Limb (tissue), 2 donors: ENCODE measurements at regions not wholly inside any gene's neighbourhood (a gene's known extent, or its start where the extent isn't known, plus 50 kb on each side); places are given as distances from the start of the nearest gene placed in this dataset.

Source experiments
- DNase-seq, 2 donors: peaks; one replicate each; pipeline ENCODE4 v3.0.0-alpha.2; 2016; ENCODE audit errors: extremely low spot score in 2 of 2

- DNase-seq, result no peak
Observed at GRCh38 chr3:132900481-132900880, 137.7 kb upstream of the TMEM108 start.

- no peak for DNase-seq
Observed at GRCh38 chr3:132898141-132898540, 140.1 kb upstream of the TMEM108 start.

- no peak for DNase-seq
Observed at GRCh38 chr3:132892956-132893355, 145.2 kb upstream of the TMEM108 start.

GRCh38 chr3:132881756-132882409, 156.3 kb upstream of the TMEM108 start:
- no peak for DNase-seq

DNA sequence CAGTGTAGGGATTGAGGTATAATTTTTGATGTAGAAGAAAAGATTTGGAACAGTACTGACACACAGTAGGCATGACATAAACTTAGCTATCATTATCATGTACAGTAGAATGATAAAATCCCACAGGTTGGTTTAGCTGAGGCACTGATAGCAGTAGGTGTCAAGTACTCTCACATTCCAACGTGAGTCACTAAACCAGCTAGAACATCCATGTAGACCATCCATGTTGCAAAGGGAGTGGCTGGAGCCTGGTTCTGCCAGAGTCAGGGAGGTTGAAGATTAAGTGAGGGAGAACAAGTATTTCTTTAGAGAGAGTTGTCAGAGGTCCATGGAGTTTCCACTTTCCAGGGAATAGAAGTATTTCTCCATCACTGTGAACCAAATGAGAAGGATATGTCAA, 157.2 kb upstream of the TMEM108 start:
- DNase-seq, result no peak

DNA sequence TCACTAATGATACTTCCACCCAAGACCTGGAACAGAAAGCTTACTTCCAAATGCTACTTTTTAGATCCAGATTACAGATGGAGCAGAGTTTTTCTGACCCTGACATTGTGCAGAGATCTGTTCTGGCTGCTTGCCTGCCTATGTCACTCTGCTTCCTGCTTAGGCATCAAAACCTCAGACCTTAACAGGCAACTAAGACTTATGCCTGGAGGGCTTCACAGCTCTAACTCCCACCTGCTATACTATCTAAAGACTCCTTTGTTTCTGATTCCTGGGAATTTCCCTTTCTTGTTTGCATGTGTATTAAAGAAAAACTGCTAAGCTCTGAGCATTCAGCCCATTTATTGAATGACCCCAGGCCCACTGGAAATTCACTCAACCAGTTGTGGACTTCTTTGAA, 157.4 kb upstream of the NPHP3 start:
- no peak for DNase-seq

- DNase-seq, result no peak
Observed at GRCh38 chr3:132874701-132875100, 152.5 kb upstream of the NPHP3 start.

DNA sequence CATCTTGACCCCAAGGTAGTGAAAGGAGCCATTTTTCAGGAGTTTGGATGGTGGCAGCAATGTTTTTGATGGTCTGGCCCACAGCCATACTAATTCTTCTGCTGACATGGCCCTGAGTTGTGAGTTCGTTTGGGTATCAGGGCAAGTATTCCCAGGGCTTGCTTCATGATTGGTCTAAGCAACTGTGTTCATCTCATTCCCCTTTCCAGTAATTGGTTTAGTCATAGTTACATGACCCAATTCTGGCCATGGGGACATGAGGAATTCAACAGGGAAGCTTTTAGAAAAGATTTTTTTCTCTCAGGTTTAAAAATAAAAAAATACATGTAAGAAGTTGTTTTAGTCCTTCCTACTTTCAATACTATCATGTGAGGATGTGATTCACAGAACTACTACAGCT, 150.5 kb upstream of the NPHP3 start:
- no peak for DNase-seq

DNA sequence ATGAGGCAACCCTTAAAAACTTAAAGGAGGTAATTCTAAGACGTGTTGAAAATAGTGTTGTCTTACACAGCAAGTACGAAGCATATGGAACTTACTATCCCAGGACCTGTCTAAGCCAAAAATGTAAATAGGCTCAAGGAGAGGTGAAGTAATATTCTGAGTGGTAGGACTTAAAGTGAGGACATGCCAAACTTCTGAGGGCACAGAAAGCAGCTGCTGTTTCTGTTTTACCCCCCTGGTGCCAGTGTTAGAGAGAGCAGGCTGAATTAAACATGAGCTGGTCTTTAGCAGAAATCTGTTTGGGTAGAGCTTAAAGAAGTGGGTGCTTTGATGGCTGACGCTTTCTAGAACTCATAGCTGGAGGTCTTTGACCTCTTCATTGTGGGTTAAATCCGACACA, 149.7 kb upstream of the NPHP3 start:
- no peak for DNase-seq

GRCh38 chr3:132870541-132870940, 148.3 kb upstream of the NPHP3 start:
- DNase-seq, result peak in 1 of 2 donors; percentile 55

GRCh38 chr3:132867956-132868355, 145.7 kb upstream of the NPHP3 start:
- DNase-seq, result no peak

DNA sequence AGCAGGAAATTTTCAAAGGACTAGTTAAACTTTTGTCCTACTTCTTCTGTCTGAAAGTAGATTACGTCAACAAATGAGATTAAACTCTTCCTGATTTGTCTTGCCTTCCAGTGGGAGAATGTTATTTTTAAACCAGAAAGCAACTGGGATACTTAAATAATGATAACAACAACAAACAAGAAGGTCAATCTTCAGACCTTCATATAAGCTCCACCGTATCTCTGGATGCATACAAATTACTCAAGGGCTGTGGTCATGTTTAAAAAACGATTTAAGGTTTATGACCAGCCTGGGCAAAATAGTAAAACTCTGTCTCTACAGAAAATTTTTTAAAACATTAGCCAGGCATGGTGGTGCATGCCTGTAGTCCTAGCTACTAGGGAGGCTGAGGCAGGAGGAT, 145.3 kb upstream of the NPHP3 start:
- no peak for DNase-seq

GRCh38 chr3:132857317-132857716, 135.1 kb upstream of the NPHP3 start:
- no peak for DNase-seq

- DNase-seq, result no peak
Observed at GRCh38 chr3:132854856-132855535, 132.8 kb upstream of the NPHP3 start.

DNA sequence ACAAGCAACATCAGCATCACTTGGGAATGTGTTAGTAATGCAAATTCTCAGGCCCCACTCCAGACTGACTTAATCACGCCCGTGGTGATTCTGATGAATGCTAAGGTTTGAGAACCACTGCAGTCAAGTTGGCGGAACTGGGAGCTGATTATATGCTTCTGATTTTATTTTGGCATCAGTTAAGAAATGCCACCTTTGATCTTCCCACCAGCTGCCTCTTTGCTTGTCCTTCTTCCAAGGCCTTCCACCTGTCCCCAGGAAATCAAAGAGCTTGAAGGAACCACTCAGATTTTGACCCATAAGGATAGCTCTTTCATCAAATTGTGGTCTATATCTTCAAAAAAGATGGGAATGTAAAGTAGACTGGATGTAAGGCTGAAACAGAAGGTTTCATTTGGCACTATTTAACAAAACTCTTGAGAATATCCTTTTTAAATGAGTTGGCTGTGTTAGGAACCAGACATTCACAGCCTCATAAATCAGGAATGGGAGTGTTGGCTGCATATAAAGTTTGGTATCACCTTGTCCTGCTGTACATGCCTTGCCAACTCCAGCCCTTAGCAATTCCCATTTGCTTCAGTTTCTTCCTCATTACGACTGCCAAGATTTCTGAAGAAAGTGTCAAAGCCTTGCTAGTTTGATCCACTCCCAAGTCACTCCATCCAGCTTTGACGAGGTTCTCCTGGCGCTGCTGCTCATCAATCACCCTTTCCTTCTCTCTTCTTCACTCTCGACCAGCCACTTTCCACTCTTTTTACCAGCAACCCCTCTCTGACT, 125.8 kb upstream of the NPHP3 start:
- no peak for DNase-seq

GRCh38 chr3:132843851-132844553, 121.8 kb upstream of the NPHP3 start:
- no peak for DNase-seq

DNA sequence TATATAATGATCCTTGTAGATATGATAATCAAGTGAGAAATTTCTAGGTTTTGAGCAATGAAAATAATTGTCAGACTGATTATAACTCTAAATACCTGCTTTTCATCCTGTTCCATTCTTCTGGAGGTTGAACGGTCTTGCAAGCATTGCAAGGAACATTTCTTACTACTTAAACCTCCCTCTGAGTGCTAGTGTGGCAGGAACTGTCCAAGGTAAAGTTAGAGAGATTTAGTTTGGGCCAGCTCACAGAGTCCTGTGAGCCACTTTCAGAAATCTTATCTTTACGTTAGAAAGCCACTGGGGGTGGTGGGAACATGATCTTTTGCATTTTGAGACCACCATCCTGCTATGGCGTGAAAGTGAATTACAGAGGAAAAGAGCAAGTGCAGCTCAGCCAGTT, 121.1 kb upstream of the NPHP3 start:
- no peak for DNase-seq

- no peak for DNase-seq
Observed at GRCh38 chr3:132841621-132842020, 119.4 kb upstream of the NPHP3 start.

DNA sequence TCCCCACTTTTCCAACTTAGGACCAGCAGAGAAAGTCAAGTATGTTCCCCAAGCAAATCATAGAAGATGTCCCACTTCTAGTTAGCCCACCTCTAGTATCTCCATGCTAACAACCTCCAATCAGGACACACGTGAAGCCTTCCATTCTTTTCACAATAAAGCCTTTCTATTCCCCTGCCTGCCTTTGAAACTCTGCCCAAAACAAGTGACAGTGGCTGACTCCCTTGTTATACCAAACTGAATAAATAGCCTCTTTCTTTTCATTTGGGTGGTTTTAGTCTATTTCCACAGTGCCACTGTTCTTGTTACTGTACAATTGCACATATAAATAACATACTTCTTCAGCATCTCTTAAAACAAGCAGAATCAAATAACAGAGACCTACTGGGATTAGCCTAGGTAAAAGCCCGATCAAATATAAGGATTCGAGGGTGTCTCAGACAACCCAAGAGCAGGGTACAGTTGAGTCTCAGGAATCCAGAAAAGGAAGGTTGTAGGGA, 118.0 kb upstream of the NPHP3 start:
- no peak for DNase-seq

GRCh38 chr3:132838477-132838876, 116.3 kb upstream of the NPHP3 start:
- no peak for DNase-seq

GRCh38 chr3:132837615-132838014, 115.4 kb upstream of the NPHP3 start:
- no peak for DNase-seq

DNA sequence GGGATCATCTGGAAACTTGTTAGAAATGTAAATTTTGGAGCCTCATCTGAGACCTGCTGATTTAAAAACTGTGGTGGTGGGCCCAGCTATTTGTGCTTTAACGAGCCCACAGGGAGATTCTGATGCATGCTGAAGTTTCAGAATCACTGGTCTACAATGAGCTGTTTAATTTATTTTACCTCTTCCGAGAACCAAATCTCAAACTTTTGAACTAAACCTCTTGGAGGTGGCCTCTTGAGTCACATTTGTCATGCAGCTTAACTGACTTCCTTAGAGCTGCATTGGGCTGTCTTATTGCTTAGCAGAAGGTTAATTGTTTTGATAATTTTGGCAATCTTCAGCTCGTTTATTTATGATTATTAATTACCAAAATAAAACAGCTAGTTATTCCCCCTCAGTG, 112.1 kb upstream of the NPHP3 start:
- no peak for DNase-seq
